SK-N-SH (cell line): ENCODE measurements at regions not wholly inside any gene's neighbourhood (a gene's known extent, or its start where the extent isn't known, plus 50 kb on each side); places are given as distances from the start of the nearest gene placed in this dataset.

Source experiments
- CTCF ChIA-PET: fragments of 300-600, 350-600 bp; formaldehyde crosslinking; extraction: SDS; loops from one replicate; lab custom pipeline; 2021; lab: Yijun Ruan, JAX
- POLR2A ChIA-PET: fragments of 350-600 bp; sonication (Branson Sonifier 250); formaldehyde crosslinking; extraction: SDS; loops from one replicate; lab custom pipeline; 2020; ENCODE audit warnings: antibody characterized with exemption, inconsistent platforms; lab: Yijun Ruan, JAX
- DNase-seq: peaks from one replicate; pipeline ENCODE4 v3.0.0; 2012
- H2AFZ ChIP-seq: fragments of 200-600 bp; sonication (generic); 2 replicates; pipeline ENCODE4 v1.8.1; 2016; ENCODE audit warnings: antibody characterized with exemption, mild to moderate bottlenecking, low read depth
- H3F3A ChIP-seq: fragments of 200-600 bp; sonication (generic); replicated peaks from 2 replicates; pipeline ENCODE3; 2016; ENCODE audit warnings: antibody characterized with exemption, mild to moderate bottlenecking; ENCODE audit not compliant: insufficient read depth
- H3K27ac ChIP-seq, 2 experiments: fragments of 200-500 bp in 1 of 2; fragments of 200-600 bp in 1 of 2; sonication (Bioruptor generic) in 1 of 2; sonication (generic), shearing (Covaris generic) in 1 of 2; 2 replicates each; pipeline versions ENCODE4 v1.5.1 to v1.6.1; 2014 to 2016; ENCODE audit warnings: low read depth in 2 of 2, inconsistent platforms in 1 of 2, low read length in 1 of 2, mild to moderate bottlenecking in 1 of 2, mixed read lengths in 1 of 2
- H3K27me3 ChIP-seq: fragments of 200-600 bp; sonication (generic), shearing (Covaris generic); 2 replicates; pipeline ENCODE4 v1.6.1; 2016; ENCODE audit warnings: mixed run types; ENCODE audit not compliant: insufficient read depth
- H3K36me3 ChIP-seq, 2 experiments: fragments of 200-500 bp in 1 of 2; fragments of 200-600 bp in 1 of 2; sonication (Bioruptor generic) in 1 of 2; sonication (generic) in 1 of 2; replicated peaks in 1 of 2; 2 replicates each; pipeline versions ENCODE3 to v1.5.1; 2014 to 2016; ENCODE audit warnings: low read length in 1 of 2, mild to moderate bottlenecking in 1 of 2; ENCODE audit not compliant: insufficient read depth in 2 of 2, control insufficient read depth in 1 of 2
- H3K4me1 ChIP-seq, 2 experiments: fragments of 200-500 bp in 1 of 2; fragments of 200-600 bp in 1 of 2; sonication (Bioruptor generic) in 1 of 2; sonication (generic), shearing (Covaris generic) in 1 of 2; 2 replicates each; pipeline versions ENCODE4 v1.5.1 to v1.6.1; 2014 to 2016; ENCODE audit warnings: low read depth in 1 of 2, low read length in 1 of 2, mixed run types in 1 of 2; ENCODE audit not compliant: insufficient read depth in 2 of 2, control insufficient read depth in 1 of 2
- H3K4me2 ChIP-seq: fragments of 200-600 bp; sonication (generic), shearing (Covaris generic); 2 replicates; pipeline ENCODE4 v1.6.1; 2017; ENCODE audit warnings: mixed run types
- H3K4me3 ChIP-seq, 2 experiments: fragments of 200-500 bp in 1 of 2; fragments of 200-600 bp in 1 of 2; sonication (Bioruptor generic) in 1 of 2; sonication (generic), shearing (Covaris generic) in 1 of 2; 2 replicates each; pipeline versions ENCODE4 v1.5.1 to v1.8.1; 2014 to 2016; ENCODE audit warnings: low read depth in 2 of 2, inconsistent platforms in 1 of 2, low read length in 1 of 2, mild to moderate bottlenecking in 1 of 2, mixed read lengths in 1 of 2, moderate library complexity in 1 of 2
- H3K79me2 ChIP-seq: fragments of 200-600 bp; sonication (generic); 2 replicates; pipeline ENCODE4 v1.8.1; 2017; ENCODE audit warnings: mild to moderate bottlenecking; ENCODE audit not compliant: insufficient read depth
- H3K9ac ChIP-seq: fragments of 200-600 bp; sonication (generic); 2 replicates; pipeline ENCODE4 v1.6.1; 2017; ENCODE audit warnings: mixed run types
- H3K9me2 ChIP-seq: fragments of 200-600 bp; sonication (generic); 2 replicates; pipeline ENCODE4 v1.6.1; 2017; ENCODE audit warnings: mixed run types
- H3K9me3 ChIP-seq: fragments of 200-600 bp; sonication (generic); 2 replicates; pipeline ENCODE4 v1.6.1; 2017; ENCODE audit warnings: mixed run types, mild to moderate bottlenecking, moderate library complexity
- H4K20me1 ChIP-seq: fragments of 200-600 bp; sonication (generic); 2 replicates; pipeline ENCODE4 v1.6.1; 2017; ENCODE audit warnings: mild to moderate bottlenecking, mixed run types; ENCODE audit not compliant: insufficient read depth
- CTCF ChIP-seq: fragments of 200-600 bp; sonication (generic); IDR thresholded peaks from 2 replicates; pipeline ENCODE4 v1.6.1; 2017; ENCODE audit warnings: antibody characterized with exemption, mild to moderate bottlenecking, moderate library complexity
- FOSL2 ChIP-seq: IDR thresholded peaks from 2 replicates; pipeline ENCODE4 v1.4.0; 2012; ENCODE audit warnings: low read depth, mild to moderate bottlenecking, moderate library complexity, borderline replicate concordance
- GABPA ChIP-seq: IDR thresholded peaks from 2 replicates; pipeline ENCODE4 v1.4.0; 2012; ENCODE audit warnings: low read depth, mild to moderate bottlenecking
- GATA2 ChIP-seq: sonication (generic); formaldehyde crosslinking; IDR thresholded peaks from 2 replicates; pipeline ENCODE4 v1.5.0; 2020; ENCODE audit warnings: mild to moderate bottlenecking, missing genetic modification reagents
- MEF2A ChIP-seq: IDR thresholded peaks from 2 replicates; pipeline ENCODE4 v1.4.0; 2012; ENCODE audit warnings: low read depth, borderline replicate concordance
- MXI1 ChIP-seq: IDR thresholded peaks from 2 replicates; pipeline ENCODE4 v1.6.1; 2012; ENCODE audit warnings: mild to moderate bottlenecking, low read depth, low read length, improper control_type of control experiment
- NFIC ChIP-seq: IDR thresholded peaks from 2 replicates; pipeline ENCODE4 v1.4.0; 2012; ENCODE audit warnings: borderline replicate concordance
- RFX5 ChIP-seq: IDR thresholded peaks from 2 replicates; pipeline ENCODE4 v1.6.1; 2012; ENCODE audit warnings: mild to moderate bottlenecking, improper control_type of control experiment, low read length
- TAF1 ChIP-seq: IDR thresholded peaks from 2 replicates; pipeline ENCODE4 v1.6.1; 2012; ENCODE audit warnings: low read depth, mild to moderate bottlenecking, low read length, moderate library complexity, borderline replicate concordance
- WGBS: methylation state at CpG from one replicate; pipeline ENCODE4 v1.1.6; 2017; ENCODE audit warnings: low lambda C conversion rate; 5-methylcytosine and 5-hydroxymethylcytosine counted together

- H3K9me2 ChIP-seq, result no peaks in the 10 kb centered on the region
- H3F3A ChIP-seq, result peaks cover 5% of the 10 kb centered on the region
- peak overlapping the region; percentile 94 for H2AFZ ChIP-seq
- no peaks in the 10 kb centered on the region for H3K27me3 ChIP-seq
- H3K9me3 ChIP-seq, result no peaks in the 10 kb centered on the region
- peak; percentile 72 for DNase-seq
- peak overlapping the region; percentile 67 to 71 for H3K4me3 ChIP-seq
- H3K27ac ChIP-seq, result peak overlapping the region in 1 of 2 experiments; percentile 60; a peak in 1 of 4 replicates
- ChIA-PET POLR2A (no interaction called here), CTCF (interaction anchor here (0.7 to 2.2 kb wide), 8 partner anchors 9 to 54 kb away, joined by 3 to 12 read pairs (median 4); no protein-coding TSS in a partner anchor)
- TF ChIP-seq CTCF (peak; percentile 16; the same call in 1 of the 2 replicates), RFX5 (no peak)
- 3% methylated on average over 18 of the region's 25 CpGs for WGBS
- no peaks in the 10 kb centered on the region for H4K20me1 ChIP-seq
- no peaks in the 10 kb centered on the region for H3K36me3 ChIP-seq
- H3K79me2 ChIP-seq, result no peaks in the 10 kb centered on the region
- H3K4me2 ChIP-seq, result peak overlapping the region; percentile 99
- peaks cover 0 to 39% of the 10 kb centered on the region in 2 experiments; a peak in 1 of 4 replicates for H3K4me1 ChIP-seq
- peak overlapping the region; percentile 63 for H3K9ac ChIP-seq
Measured at GRCh38 chr9:121599872-121600585, 51.4 kb upstream of the DAB2IP start.

- no peak overlapping the region for H2AFZ ChIP-seq
- H3K27ac ChIP-seq, result no peak overlapping the region
- no peaks in the 10 kb centered on the region for H3K36me3 ChIP-seq
- no peak overlapping the region for H3K4me2 ChIP-seq
- no peak overlapping the region for H3K4me3 ChIP-seq
- H3F3A ChIP-seq, result peaks cover 5% of the 10 kb centered on the region
- no peak for TF ChIP-seq NFIC
- no peak for TF ChIP-seq FOSL2
- no peak for TF ChIP-seq GABPA
- no peak for TF ChIP-seq MEF2A
- no peak for TF ChIP-seq TAF1
- TF ChIP-seq GATA2 (CRISPR knock-in tag), result no peak
- TF ChIP-seq MXI1, result no peak
- 85% methylated on average over 3 of the region's 3 CpGs for WGBS
- no peaks in the 10 kb centered on the region for H3K27me3 ChIP-seq
- DNase-seq, result no peak
- no peaks in the 10 kb centered on the region for H3K9me2 ChIP-seq
- ChIA-PET CTCF (interaction anchor here (0.7 to 2.2 kb wide), 2 partner anchors 21 to 51 kb away, joined by 3 to 12 read pairs; no protein-coding TSS in a partner anchor), POLR2A (no interaction called here)
- H3K9me3 ChIP-seq, result no peaks in the 10 kb centered on the region
- no peaks in the 10 kb centered on the region for H4K20me1 ChIP-seq
- H3K9ac ChIP-seq, result no peak overlapping the region
- H3K4me1 ChIP-seq, result peaks cover 0 to 39% of the 10 kb centered on the region in 2 experiments; a peak in 1 of 4 replicates
- no peaks in the 10 kb centered on the region for H3K79me2 ChIP-seq
Measured at GRCh38 chr9:121601194-121601593, 50.2 kb upstream of the DAB2IP start.
